ENCODE measurements at regions not wholly inside any gene's neighbourhood (a gene's known extent, or its start where the extent isn't known, plus 50 kb on each side); places are given as distances from the start of the nearest gene placed in this dataset.

DNA sequence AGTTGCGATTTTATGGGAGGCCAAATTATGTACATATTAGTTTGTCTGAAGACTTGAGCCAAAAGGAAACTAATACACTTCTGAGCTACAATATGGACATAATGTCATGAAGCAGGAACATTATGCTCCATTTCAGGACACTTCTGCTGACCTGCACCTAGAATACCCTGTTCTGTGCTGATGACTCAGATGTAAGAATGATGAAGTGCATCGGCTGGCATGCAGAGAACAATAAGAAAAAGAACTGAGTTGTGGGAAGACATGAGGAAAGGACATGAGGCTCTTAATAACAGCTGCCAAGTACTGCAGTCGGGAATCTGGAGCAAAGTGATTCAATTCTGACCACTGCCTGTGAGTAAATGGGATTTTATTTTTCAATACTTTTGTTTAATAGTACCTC is 192.9 kb upstream of the VSTM2A start:
- TF ChIP-seq, protein P1, sequence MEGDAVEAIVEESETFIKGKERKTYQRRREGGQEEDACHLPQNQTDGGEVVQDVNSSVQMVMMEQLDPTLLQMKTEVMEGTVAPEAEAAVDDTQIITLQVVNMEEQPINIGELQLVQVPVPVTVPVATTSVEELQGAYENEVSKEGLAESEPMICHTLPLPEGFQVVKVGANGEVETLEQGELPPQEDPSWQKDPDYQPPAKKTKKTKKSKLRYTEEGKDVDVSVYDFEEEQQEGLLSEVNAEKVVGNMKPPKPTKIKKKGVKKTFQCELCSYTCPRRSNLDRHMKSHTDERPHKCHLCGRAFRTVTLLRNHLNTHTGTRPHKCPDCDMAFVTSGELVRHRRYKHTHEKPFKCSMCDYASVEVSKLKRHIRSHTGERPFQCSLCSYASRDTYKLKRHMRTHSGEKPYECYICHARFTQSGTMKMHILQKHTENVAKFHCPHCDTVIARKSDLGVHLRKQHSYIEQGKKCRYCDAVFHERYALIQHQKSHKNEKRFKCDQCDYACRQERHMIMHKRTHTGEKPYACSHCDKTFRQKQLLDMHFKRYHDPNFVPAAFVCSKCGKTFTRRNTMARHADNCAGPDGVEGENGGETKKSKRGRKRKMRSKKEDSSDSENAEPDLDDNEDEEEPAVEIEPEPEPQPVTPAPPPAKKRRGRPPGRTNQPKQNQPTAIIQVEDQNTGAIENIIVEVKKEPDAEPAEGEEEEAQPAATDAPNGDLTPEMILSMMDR (IDR thresholded peaks at IDR 0.05; ENCODE audit: unreplicated experiment) = no peak
- intact Hi-C loops (cut with micrococcal nuclease; ENCODE audit: unreplicated experiment) = no loop called here
- no TSS peak for BruUV-seq (replicated peaks)
- no peaks in the 10 kb centered on the region for H3K36me3 Mint-ChIP-seq (ENCODE audit: insufficient read depth, unreplicated experiment)
- peaks cover 13% of the 10 kb centered on the region for H3K9me3 Mint-ChIP-seq (ENCODE audit: low read depth, unreplicated experiment)
- no peak overlapping the region for H3K27ac Mint-ChIP-seq (ENCODE audit: unreplicated experiment)
- H3K4me1 Mint-ChIP-seq (ENCODE audit: low read depth, unreplicated experiment) = no peaks in the 10 kb centered on the region
- DNase-seq = no peak
- H3K27me3 Mint-ChIP-seq (ENCODE audit: unreplicated experiment) = no peaks in the 10 kb centered on the region
- CTCF ChIA-PET = no interaction called here
- H3K4me3 Mint-ChIP-seq (ENCODE audit: low read depth, unreplicated experiment) = no peak overlapping the region

DNA sequence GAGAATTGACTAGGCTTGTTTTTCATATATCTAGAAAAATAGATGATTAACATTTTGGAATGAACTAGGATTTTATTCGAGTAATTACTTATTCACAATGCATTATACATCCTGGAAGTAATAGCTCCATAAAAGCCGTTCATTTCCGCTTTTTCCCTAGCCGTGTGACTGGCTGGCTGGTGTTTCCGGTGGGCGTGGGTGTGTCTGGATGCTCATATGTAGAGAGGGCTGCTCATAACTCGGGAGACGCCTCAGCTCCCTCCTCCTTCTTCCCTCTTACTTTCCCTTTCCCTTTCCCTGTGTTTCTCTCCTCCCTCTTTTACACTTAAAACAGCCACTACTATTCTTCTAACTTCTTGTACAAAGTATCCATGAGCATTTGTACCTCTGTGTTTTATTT is 187.7 kb upstream of the VSTM2A start:
- H3K27me3 Mint-ChIP-seq (ENCODE audit: unreplicated experiment) = no peaks in the 10 kb centered on the region
- H3K9me3 Mint-ChIP-seq (ENCODE audit: low read depth, unreplicated experiment) = peaks cover 7% of the 10 kb centered on the region
- TF ChIP-seq, protein P1 (IDR thresholded peaks at IDR 0.05; ENCODE audit: unreplicated experiment) = no peak
- H3K4me3 Mint-ChIP-seq (ENCODE audit: low read depth, unreplicated experiment) = no peak overlapping the region
- no TSS peak for BruUV-seq (replicated peaks)
- no peak overlapping the region for H3K27ac Mint-ChIP-seq (ENCODE audit: unreplicated experiment)
- no peaks in the 10 kb centered on the region for H3K4me1 Mint-ChIP-seq (ENCODE audit: low read depth, unreplicated experiment)
- CTCF ChIA-PET = no interaction called here
- no peak for DNase-seq
- intact Hi-C loops (cut with micrococcal nuclease; ENCODE audit: unreplicated experiment) = no loop called here
- H3K36me3 Mint-ChIP-seq (ENCODE audit: insufficient read depth, unreplicated experiment) = no peaks in the 10 kb centered on the region

DNA sequence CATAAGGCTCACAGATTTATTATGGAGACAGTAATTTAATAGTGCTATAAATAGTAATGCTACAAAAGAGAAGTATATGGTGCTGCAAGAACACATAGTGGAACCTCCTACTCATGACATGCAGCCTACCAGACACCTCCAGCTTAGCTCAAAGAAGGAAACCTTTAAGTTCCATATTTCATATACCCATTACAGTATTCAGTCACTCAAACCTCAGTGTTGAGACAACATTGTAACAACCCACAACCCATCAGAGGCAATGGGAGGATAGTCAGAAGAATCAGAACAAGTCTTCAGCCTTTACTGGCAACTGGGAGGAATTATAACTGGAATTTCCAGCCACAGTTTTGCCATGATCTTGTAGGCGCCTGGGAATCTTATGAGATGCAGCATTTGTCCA is 186.3 kb upstream of the VSTM2A start:
- Mint-ChIP-seq H3K36me3 (ENCODE audit: insufficient read depth, unreplicated experiment) (no peaks in the 10 kb centered on the region), H3K9me3 (ENCODE audit: low read depth, unreplicated experiment) (peaks cover 7% of the 10 kb centered on the region), H3K4me3 (ENCODE audit: low read depth, unreplicated experiment) (no peak overlapping the region), H3K4me1 (ENCODE audit: low read depth, unreplicated experiment) (no peaks in the 10 kb centered on the region), H3K27me3 (ENCODE audit: unreplicated experiment) (no peaks in the 10 kb centered on the region), H3K27ac (ENCODE audit: unreplicated experiment) (no peak overlapping the region)
- intact Hi-C loops (cut with micrococcal nuclease; ENCODE audit: unreplicated experiment) = no loop called here
- CTCF ChIA-PET = no interaction called here
- no peak for DNase-seq
- no TSS peak for BruUV-seq (replicated peaks)
- TF ChIP-seq, protein P1 (IDR thresholded peaks at IDR 0.05; ENCODE audit: unreplicated experiment) = no peak

DNA sequence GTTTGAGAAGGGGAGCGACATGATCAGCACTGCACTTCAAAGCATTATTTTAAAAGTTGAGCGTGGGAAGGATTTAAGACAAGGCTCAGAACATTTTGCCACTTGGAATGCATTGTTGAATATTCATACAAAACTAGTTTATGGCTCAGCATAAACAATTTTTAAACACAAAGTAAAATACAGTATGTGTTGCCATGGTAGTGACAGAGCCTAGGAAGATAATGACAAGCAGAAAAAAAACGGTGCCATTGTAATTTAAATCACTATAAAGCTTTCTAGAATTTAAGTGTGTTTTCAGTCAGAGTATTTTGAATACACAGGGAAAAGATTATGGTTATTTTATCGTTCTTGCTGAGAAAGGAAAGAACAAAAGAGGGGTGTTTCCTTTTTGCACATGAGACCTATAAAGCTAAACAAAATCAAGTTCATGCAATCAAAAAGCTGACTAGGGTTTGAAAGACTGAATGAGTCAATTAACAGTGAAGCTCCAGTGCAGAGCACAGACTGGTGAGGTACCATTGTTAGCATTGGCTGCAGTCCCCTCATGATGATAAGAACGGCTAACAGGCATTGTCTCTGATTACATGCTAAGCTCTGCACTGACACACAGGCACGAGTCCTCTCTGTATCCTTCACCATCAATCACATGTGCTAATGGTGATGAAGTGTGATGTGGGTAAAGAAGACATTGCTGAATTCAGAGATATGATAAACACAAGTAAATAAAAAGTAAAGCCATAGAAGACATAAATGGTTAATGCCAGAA is 181.9 kb upstream of the VSTM2A start:
- Mint-ChIP-seq H3K27ac (ENCODE audit: unreplicated experiment) (no peak overlapping the region), H3K27me3 (ENCODE audit: unreplicated experiment) (no peaks in the 10 kb centered on the region), H3K4me1 (ENCODE audit: low read depth, unreplicated experiment) (no peaks in the 10 kb centered on the region), H3K36me3 (ENCODE audit: insufficient read depth, unreplicated experiment) (no peaks in the 10 kb centered on the region), H3K9me3 (ENCODE audit: low read depth, unreplicated experiment) (peaks cover 6% of the 10 kb centered on the region), H3K4me3 (ENCODE audit: low read depth, unreplicated experiment) (no peak overlapping the region)
- CTCF ChIA-PET = no interaction called here
- no TSS peak for BruUV-seq (replicated peaks)
- intact Hi-C loops (cut with micrococcal nuclease; ENCODE audit: unreplicated experiment) = no loop called here
- TF ChIP-seq, protein P1 (IDR thresholded peaks at IDR 0.05; ENCODE audit: unreplicated experiment) = no peak
- DNase-seq = no peak
